Activated CD4-positive, alpha-beta T cell treated with anti-CD3 and anti-CD28 coated beads for 36 hours (primary cell): ENCODE measurements at regions not wholly inside any gene's neighbourhood (a gene's known extent, or its start where the extent isn't known, plus 50 kb on each side); places are given as distances from the start of the nearest gene placed in this dataset.

Experiments used
- ATAC-seq: fragments of 200-7000 bp; cut with Tn5 transposase; one replicate; pipeline ENCODE4 v1.10.0; 2021; ENCODE audit warnings: mild to moderate bottlenecking, moderate library complexity
- CTCF ChIA-PET: fragments of 350-600 bp; sonication (Branson Sonifier 250); formaldehyde crosslinking; loops from one replicate; lab custom pipeline; 2021; ENCODE audit warnings: antibody characterized with exemption; lab: Charles Lee
- POLR2A ChIA-PET: fragments of 350-600 bp; sonication (Branson Sonifier 250); formaldehyde crosslinking; loops from one replicate; lab custom pipeline; 2021; ENCODE audit warnings: antibody characterized with exemption, inconsistent platforms; lab: Charles Lee
- DNase-seq: peaks from one replicate; pipeline ENCODE4 v3.0.0-alpha.2; 2020
- H3K27ac Mint-ChIP-seq: one replicate; pipeline ENCODE4 v1.8.0; 2021; ENCODE audit warnings: mixed read lengths
- H3K27me3 Mint-ChIP-seq: one replicate; pipeline ENCODE4 v1.8.0; 2021; ENCODE audit warnings: mixed read lengths
- H3K36me3 Mint-ChIP-seq: one replicate; pipeline ENCODE4 v1.8.0; 2021; ENCODE audit warnings: low read depth, mixed read lengths
- H3K4me1 Mint-ChIP-seq: one replicate; pipeline ENCODE4 v1.8.0; 2021; ENCODE audit warnings: mixed read lengths
- H3K4me3 Mint-ChIP-seq: one replicate; pipeline ENCODE4 v1.8.0; 2021; ENCODE audit warnings: mild to moderate bottlenecking, moderate library complexity, mixed read lengths
- H3K9me3 Mint-ChIP-seq: one replicate; pipeline ENCODE4 v1.8.0; 2021; ENCODE audit warnings: low read depth, mixed read lengths
- intact Hi-C, 2 experiments: fragments of 100-400 bp; cut with DNase I in 1 of 2; cut with micrococcal nuclease in 1 of 2; formaldehyde crosslinking; loops; one replicate each; pipeline versions ENCODE4 v1.14.2 to v1.15.1; 2022 to 2024; cut with DNase I, micrococcal nuclease

DNA sequence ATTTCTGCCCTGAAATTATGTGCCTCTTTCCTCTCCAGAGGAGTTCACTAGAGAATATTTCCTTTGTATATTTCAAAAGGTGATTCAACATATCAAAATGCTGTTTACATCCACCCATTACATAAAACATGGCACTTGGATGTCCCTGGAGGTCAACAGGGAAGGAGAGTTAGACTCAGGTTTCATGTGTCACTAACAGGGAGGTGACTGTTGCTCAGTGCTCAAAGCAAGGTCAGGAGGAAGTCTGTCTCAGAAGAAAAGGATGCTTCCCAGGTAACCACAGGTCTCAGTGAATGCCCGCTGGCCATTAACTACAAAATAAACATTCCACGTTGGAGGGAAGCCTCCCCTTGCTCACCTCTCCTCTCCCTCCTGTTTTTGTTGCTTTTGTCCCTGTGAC lies 198.6 kb downstream of the AXIN2 start:
- Mint-ChIP-seq H3K27me3 (peaks cover 2% of the 10 kb centered on the region), H3K9me3 (no peaks in the 10 kb centered on the region), H3K27ac (no peak overlapping the region), H3K36me3 (no peaks in the 10 kb centered on the region), H3K4me1 (peaks cover 43% of the 10 kb centered on the region), H3K4me3 (no peak overlapping the region)
- no peak for ATAC-seq
- ChIA-PET CTCF (no interaction called here), POLR2A (no interaction called here)
- no peak for DNase-seq
- intact Hi-C loops = no loop called here

DNA sequence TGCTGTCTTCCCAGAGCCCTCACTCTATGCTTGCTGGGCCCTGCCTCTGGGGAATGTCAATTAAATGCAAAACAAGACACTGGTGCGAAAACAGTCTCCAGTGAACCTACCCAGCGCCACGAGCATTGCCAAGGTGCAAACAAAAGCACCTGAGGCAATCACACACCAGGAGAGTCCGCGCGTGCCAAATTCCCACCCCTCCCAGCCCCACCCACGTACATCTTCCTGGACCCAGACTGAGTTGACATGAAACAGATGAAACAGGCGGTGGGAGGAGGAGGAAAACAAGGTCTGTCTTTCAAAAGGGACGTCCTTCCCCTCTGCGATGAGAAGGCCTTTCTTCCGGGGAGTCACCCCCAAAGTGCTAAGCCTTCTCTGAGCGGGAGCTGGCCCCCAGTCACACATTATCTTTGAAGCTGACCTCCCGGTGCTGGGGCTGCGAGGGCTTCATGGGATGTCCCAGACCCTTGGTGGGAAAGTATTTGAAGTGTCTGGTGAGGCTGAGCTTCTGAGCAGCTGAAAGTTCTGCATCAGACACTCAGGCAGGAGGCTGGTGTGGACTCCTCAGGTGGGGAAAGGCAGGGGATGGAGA lies 200.4 kb downstream of the AXIN2 start:
- no peak for DNase-seq
- Mint-ChIP-seq H3K36me3 (no peaks in the 10 kb centered on the region), H3K27ac (no peak overlapping the region), H3K4me1 (peaks cover 29% of the 10 kb centered on the region), H3K4me3 (no peak overlapping the region), H3K9me3 (no peaks in the 10 kb centered on the region), H3K27me3 (peaks cover 6% of the 10 kb centered on the region)
- intact Hi-C loops = no loop called here
- POLR2A ChIA-PET = interaction anchor here (0.5 kb wide), 1 partner anchor 646 kb away, joined by 3 read pairs; no protein-coding TSS in a partner anchor
- no peak for ATAC-seq
- CTCF ChIA-PET = no interaction called here

DNA sequence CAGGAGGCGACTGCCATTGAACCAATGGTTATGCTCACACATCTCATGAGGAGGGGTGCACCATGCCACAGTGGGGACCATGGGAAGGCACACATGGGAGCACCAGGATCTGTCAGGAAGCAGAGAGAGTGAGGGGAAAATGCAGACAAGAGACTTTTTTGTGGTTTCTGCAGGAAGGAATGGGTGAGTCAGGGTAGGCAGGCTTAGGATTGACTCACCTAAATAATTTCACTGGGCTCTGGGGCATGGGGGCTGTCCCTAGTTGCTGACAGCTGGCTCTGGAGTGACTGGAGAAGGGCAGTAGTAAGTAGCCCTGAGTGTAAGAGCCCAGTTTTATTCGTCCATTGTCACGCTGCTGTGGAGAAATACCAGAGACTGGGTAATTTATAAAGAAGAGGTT lies 202.4 kb downstream of the AXIN2 start:
- Mint-ChIP-seq H3K4me1 (peaks cover 21% of the 10 kb centered on the region), H3K36me3 (no peaks in the 10 kb centered on the region), H3K27me3 (peaks cover 7% of the 10 kb centered on the region), H3K4me3 (no peak overlapping the region), H3K27ac (no peak overlapping the region), H3K9me3 (no peaks in the 10 kb centered on the region)
- ATAC-seq (peak; percentile 100), DNase-seq (peak; percentile 75)
- ChIA-PET CTCF (interaction anchor here (0.9 kb wide), 1 partner anchor 46 kb away, joined by 3 read pairs; no protein-coding TSS in a partner anchor), POLR2A (no interaction called here)
- intact Hi-C loops = loop anchor here in 1 of 2 experiments (2.0 kb wide), 1 partner anchor 198 kb away; no protein-coding TSS in a partner anchor

DNA sequence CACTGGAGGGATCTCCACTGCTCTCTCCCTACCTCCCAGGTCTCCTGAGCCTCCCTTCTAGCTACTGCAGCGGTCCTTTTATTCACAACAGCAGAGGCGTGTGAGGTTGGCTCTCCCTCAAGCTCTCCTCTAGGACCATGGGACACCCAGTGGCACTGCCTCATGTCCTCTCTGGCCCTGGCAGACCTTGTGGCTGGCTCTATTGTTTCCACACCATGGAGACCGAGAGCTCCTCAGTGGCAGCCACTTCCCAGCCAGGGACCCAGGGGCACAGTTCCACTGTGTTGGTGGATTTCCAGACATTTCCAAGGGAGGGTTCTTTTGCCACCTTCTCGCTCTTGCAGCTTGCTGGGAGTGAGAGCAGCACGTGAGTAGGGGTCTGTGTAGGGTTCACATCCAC lies 204.9 kb downstream of the AXIN2 start:
- peaks cover 21% of the 10 kb centered on the region for H3K4me1 Mint-ChIP-seq
- intact Hi-C loops = no loop called here
- H3K4me3 Mint-ChIP-seq = no peak overlapping the region
- no peaks in the 10 kb centered on the region for H3K36me3 Mint-ChIP-seq
- no peaks in the 10 kb centered on the region for H3K9me3 Mint-ChIP-seq
- ChIA-PET CTCF (no interaction called here), POLR2A (no interaction called here)
- peaks cover 8% of the 10 kb centered on the region for H3K27me3 Mint-ChIP-seq
- no peak for DNase-seq
- ATAC-seq = no peak
- no peak overlapping the region for H3K27ac Mint-ChIP-seq

DNA sequence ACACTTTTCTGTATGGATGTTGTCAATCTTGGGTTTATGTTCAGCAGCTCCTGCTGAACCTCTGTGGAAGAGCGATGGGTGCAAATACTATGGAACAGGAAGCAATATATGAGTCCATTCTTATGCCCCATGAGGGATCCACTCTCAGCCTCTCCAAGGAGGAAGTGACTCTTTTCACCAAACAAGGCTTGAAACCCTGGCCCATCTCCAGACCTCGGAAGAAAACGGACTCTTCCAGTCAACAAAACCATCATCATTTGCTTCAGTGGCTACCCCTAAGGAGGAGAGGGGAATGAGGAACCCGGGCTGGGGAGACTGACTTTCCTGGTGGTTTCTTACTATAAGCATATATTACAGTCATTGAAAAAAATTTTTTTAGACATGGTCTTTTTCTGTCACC lies 206.2 kb downstream of the AXIN2 start:
- H3K4me1 Mint-ChIP-seq = peaks cover 20% of the 10 kb centered on the region
- ChIA-PET CTCF (no interaction called here), POLR2A (no interaction called here)
- ATAC-seq = no peak
- H3K27ac Mint-ChIP-seq = no peak overlapping the region
- no peaks in the 10 kb centered on the region for H3K9me3 Mint-ChIP-seq
- H3K27me3 Mint-ChIP-seq = peaks cover 7% of the 10 kb centered on the region
- no peak for DNase-seq
- no peaks in the 10 kb centered on the region for H3K36me3 Mint-ChIP-seq
- intact Hi-C loops = no loop called here
- no peak overlapping the region for H3K4me3 Mint-ChIP-seq

DNA sequence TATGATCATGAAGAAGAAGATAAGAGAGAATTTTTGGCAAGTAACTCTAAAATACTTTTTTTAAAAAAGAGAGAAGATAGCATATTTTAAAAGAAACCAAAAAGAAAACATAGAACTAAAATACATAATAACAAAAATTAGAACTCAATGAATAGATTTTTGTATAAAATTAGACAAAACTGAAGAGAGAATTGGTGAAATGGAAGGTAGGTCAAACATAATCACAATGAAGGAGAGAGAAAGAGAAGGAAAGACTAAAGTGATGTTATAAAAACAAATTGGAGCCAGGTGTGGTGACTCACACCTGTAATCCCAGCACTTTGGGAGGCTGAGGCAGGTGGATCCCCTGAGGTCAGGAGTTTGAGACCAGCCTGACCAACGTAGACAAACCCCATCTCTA lies 211.5 kb downstream of the AXIN2 start:
- CTCF ChIA-PET = no interaction called here
- DNase-seq (no peak), ATAC-seq (no peak)
- H3K9me3 Mint-ChIP-seq = peaks cover 5% of the 10 kb centered on the region
- peaks cover 11% of the 10 kb centered on the region for H3K4me1 Mint-ChIP-seq
- H3K4me3 Mint-ChIP-seq = no peak overlapping the region
- intact Hi-C loops = no loop called here
- peaks cover 1% of the 10 kb centered on the region for H3K36me3 Mint-ChIP-seq
- POLR2A ChIA-PET = no interaction called here
- peaks cover 10% of the 10 kb centered on the region for H3K27me3 Mint-ChIP-seq
- no peak overlapping the region for H3K27ac Mint-ChIP-seq

DNA sequence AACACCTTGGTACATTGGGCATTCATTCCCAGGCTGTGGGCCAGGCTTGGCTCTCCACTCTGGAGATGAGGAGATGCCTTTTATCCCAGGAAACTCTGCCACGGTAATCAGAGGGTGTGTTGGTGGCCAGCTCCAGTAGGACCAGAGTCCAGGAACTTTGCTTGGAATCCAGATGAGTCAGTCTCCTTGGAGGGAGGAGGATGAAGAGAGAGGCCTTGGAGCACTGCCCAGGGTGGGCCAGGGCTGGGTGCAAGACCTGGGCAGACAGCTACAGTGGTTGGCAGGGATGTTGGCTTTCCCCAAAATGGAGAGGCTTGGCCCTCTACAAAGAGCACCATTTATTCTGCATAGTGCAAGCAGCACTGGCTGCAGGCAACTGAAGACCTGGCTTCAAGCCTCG lies 209.0 kb downstream of the RGS9 start:
- Mint-ChIP-seq H3K27ac (peak overlapping the region; percentile 73), H3K36me3 (peaks cover 1% of the 10 kb centered on the region)
- no peak for ATAC-seq

DNA sequence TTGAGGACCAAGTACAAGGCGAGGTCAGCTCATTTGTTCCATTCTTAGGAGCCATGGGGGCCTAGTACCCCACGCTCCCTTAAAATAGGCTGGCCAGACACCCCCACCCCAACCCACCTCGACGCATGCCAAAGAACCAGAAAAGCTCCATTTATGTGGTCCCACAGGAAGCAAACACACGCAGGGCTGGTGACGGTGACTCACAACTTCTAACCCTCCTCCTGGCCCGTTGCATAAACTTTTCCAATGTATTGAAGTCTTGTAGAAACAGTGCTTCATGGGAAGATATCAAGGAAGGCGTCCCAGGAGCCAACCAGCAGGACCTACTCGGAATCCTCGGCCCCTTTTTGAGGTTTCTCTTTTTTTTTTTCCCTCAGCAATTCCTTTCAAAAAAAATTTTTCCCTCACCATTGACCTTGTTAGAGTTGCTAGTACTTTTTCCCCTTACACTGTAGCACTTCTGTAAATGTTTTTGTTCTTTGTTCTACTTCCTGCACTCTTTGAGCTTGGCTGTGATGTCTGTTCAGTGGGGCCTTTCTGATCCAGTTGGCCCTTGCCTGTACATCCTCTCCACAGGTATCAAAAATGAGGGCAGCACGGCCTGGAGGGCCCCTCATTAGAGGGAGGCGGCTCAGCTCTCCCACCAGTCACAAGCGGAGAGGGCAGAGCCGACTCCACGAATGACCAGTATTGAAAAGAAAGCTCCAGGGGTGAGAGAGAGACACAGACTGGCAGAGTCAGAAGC lies 208.3 kb downstream of the RGS9 start:
- H3K9me3 Mint-ChIP-seq = peaks cover 6% of the 10 kb centered on the region
- CTCF ChIA-PET = interaction anchor here (0.6 kb wide), 1 partner anchor 127 kb away, joined by 3 read pairs; no protein-coding TSS in a partner anchor
- peaks cover 12% of the 10 kb centered on the region for H3K4me1 Mint-ChIP-seq
- peak overlapping the region; percentile 73 for H3K27ac Mint-ChIP-seq
- H3K4me3 Mint-ChIP-seq = no peak overlapping the region
- peaks cover 1% of the 10 kb centered on the region for H3K36me3 Mint-ChIP-seq
- POLR2A ChIA-PET = interaction anchor here (0.6 kb wide), 1 partner anchor 9 kb away, joined by 3 read pairs; no protein-coding TSS in a partner anchor
- DNase-seq = peak; percentile 32
- intact Hi-C loops = no loop called here
- ATAC-seq = peak; percentile 63
- peaks cover 10% of the 10 kb centered on the region for H3K27me3 Mint-ChIP-seq

More for the DNA sequence above, 209.0 kb downstream of the RGS9 start:
- no peak for DNase-seq
- POLR2A ChIA-PET = interaction anchor here (0.6 kb wide), 1 partner anchor 8 kb away, joined by 3 read pairs; no protein-coding TSS in a partner anchor
- H3K4me3 Mint-ChIP-seq = no peak overlapping the region
- CTCF ChIA-PET = interaction anchor here (1.0 kb wide), 1 partner anchor 52 kb away, joined by 4 read pairs; no protein-coding TSS in a partner anchor
- intact Hi-C loops = no loop called here
- H3K9me3 Mint-ChIP-seq = peaks cover 5% of the 10 kb centered on the region
- peaks cover 12% of the 10 kb centered on the region for H3K4me1 Mint-ChIP-seq
- H3K27me3 Mint-ChIP-seq = peaks cover 10% of the 10 kb centered on the region

DNA sequence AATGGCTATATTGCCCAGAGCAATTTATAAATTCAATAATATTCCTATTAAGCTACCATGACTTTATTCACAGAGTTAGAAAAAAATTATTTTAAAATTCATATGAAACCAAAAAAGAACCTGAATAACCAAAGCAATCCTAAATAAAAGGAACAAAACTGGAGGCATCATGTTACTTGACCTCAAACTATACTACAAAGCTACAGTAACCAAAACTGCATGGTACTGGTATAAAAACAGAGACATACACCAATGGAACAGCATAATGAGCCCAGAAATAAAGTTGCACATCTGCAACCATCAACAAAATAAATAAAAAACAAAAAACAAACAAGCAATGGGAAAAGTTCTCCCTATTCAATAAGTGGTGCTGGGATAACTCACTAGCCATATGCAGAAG lies 203.2 kb downstream of the RGS9 start:
- Mint-ChIP-seq H3K36me3 (peaks cover 1% of the 10 kb centered on the region), H3K27me3 (peaks cover 5% of the 10 kb centered on the region), H3K27ac (no peak overlapping the region), H3K9me3 (peaks cover 6% of the 10 kb centered on the region), H3K4me3 (no peak overlapping the region), H3K4me1 (peaks cover 5% of the 10 kb centered on the region)
- ATAC-seq (no peak), DNase-seq (no peak)
- ChIA-PET POLR2A (no interaction called here), CTCF (no interaction called here)
- intact Hi-C loops = no loop called here

DNA sequence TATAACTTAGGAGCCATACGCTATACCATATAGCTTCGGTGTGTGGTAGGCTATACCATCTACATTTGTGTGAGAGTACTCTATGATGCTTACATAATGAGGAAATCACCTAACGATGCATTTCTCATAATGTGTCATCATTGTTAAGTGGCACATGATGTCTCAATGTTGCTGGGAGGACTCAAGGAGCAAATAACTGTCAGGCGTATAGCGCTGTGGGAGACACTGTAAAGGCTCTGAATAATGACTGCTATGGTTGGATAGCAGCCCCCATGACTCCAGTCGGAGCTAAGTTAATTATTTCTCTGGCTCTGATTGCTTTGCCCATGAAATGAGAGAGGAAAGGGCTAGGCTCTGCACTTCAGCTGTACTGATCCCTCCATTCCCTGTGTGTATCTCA lies 197.2 kb downstream of the RGS9 start:
- peaks cover 5% of the 10 kb centered on the region for H3K9me3 Mint-ChIP-seq
- H3K4me3 Mint-ChIP-seq = no peak overlapping the region
- no peak overlapping the region for H3K27ac Mint-ChIP-seq
- no peak for DNase-seq
- CTCF ChIA-PET = interaction anchor here (0.5 kb wide), 1 partner anchor 188 kb away, joined by 3 read pairs; no protein-coding TSS in a partner anchor
- H3K36me3 Mint-ChIP-seq = no peaks in the 10 kb centered on the region
- H3K27me3 Mint-ChIP-seq = peaks cover 13% of the 10 kb centered on the region
- intact Hi-C loops = no loop called here
- H3K4me1 Mint-ChIP-seq = peaks cover 8% of the 10 kb centered on the region
- ATAC-seq = peak; percentile 42
- POLR2A ChIA-PET = no interaction called here

DNA sequence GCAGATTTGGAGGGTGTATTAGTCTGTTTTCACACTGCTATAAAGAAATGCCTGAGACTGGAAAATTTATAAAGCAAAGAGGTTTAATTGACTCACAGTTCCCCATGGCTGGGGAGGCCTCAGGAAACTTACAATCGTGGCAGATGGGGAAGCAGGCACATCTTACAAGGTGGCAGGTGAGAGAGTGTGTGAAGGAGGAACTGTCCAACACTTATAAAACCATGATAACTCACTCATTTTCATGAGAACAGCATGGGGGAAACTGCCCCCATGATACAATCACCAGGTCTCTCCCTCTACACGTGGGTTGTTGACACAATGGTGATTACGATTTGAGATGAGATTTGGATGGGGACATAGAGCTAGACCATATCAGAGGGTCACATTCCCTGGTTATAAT lies 195.6 kb downstream of the RGS9 start:
- ATAC-seq (no peak), DNase-seq (no peak)
- Mint-ChIP-seq H3K27me3 (peaks cover 13% of the 10 kb centered on the region), H3K4me1 (peaks cover 8% of the 10 kb centered on the region), H3K9me3 (peaks cover 3% of the 10 kb centered on the region), H3K4me3 (no peak overlapping the region), H3K27ac (no peak overlapping the region), H3K36me3 (no peaks in the 10 kb centered on the region)
- intact Hi-C loops = no loop called here
- POLR2A ChIA-PET = no interaction called here
- CTCF ChIA-PET = no interaction called here

DNA sequence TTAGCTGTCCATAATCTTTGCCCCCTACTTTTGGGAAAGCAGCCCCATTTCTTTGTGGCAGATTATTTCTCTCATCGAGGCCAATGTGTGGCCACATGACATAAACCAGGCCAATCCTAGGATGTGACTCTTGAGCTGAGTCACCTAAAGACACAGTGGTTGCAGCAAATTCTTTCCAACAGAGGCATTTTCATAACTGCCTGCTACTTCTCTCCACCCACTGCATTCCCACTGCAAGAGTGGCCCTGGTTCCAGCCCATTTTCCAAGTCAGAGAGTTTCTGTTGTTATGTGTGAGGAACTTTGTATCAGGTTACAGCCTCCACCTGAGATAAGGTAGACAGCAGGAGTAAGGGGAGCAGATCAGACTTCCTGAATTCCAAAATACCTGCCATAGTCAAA lies 195.2 kb downstream of the RGS9 start:
- DNase-seq (no peak), ATAC-seq (no peak)
- Mint-ChIP-seq H3K9me3 (no peaks in the 10 kb centered on the region), H3K4me1 (peaks cover 8% of the 10 kb centered on the region), H3K36me3 (no peaks in the 10 kb centered on the region), H3K4me3 (no peak overlapping the region), H3K27ac (no peak overlapping the region), H3K27me3 (peaks cover 13% of the 10 kb centered on the region)
- intact Hi-C loops = no loop called here
- ChIA-PET POLR2A (no interaction called here), CTCF (no interaction called here)
